H9 (cell line): ENCODE measurements at regions not wholly inside any gene's neighbourhood (a gene's known extent, or its start where the extent isn't known, plus 50 kb on each side); places are given as distances from the start of the nearest gene placed in this dataset.

Source experiments
- DNase-seq: peaks from one replicate; pipeline ENCODE4 v3.0.0-alpha.2; 2017
- H2AFZ ChIP-seq: one replicate; pipeline ENCODE4 v1.6.1; 2013; ENCODE audit warnings: mild to moderate bottlenecking, low read length, control low read depth, moderate library complexity
- H2AK5ac ChIP-seq: 2 replicates; pipeline ENCODE4 v1.6.1; 2013; ENCODE audit warnings: low read length, control low read depth, mixed read lengths; ENCODE audit not compliant: insufficient read length
- H2BK120ac ChIP-seq: one replicate; pipeline ENCODE4 v1.6.1; 2013; ENCODE audit warnings: low read depth, mild to moderate bottlenecking, low read length, control low read depth, inconsistent platforms; ENCODE audit not compliant: poor library complexity, severe bottlenecking
- H2BK12ac ChIP-seq: 2 replicates; pipeline ENCODE4 v1.6.1; 2013; ENCODE audit warnings: low read length, control low read depth, mixed read lengths, low read depth; ENCODE audit not compliant: insufficient read length
- H2BK15ac ChIP-seq: 2 replicates; pipeline ENCODE4 v1.6.1; 2013; ENCODE audit warnings: low read depth, low read length, control low read depth
- H2BK20ac ChIP-seq: one replicate; pipeline ENCODE4 v1.6.1; 2013; ENCODE audit warnings: low read depth, mild to moderate bottlenecking, low read length, control low read depth, inconsistent platforms; ENCODE audit not compliant: poor library complexity, severe bottlenecking
- H2BK5ac ChIP-seq: 2 replicates; pipeline ENCODE4 v1.6.1; 2013; ENCODE audit warnings: low read length, control low read depth, mixed read lengths; ENCODE audit not compliant: insufficient read length
- H3K14ac ChIP-seq: 2 replicates; pipeline ENCODE4 v1.6.1; 2013; ENCODE audit warnings: low read length, control low read depth; ENCODE audit not compliant: insufficient read depth
- H3K18ac ChIP-seq: 2 replicates; pipeline ENCODE4 v1.6.1; 2013; ENCODE audit warnings: low read depth, mild to moderate bottlenecking, mixed read lengths, low read length, control low read depth; ENCODE audit not compliant: insufficient read length
- H3K23ac ChIP-seq: 2 replicates; pipeline ENCODE4 v1.6.1; 2013; ENCODE audit warnings: low read length, control low read depth, mixed read lengths, low read depth; ENCODE audit not compliant: insufficient read length
- H3K23me2 ChIP-seq: 2 replicates; pipeline ENCODE4 v1.6.1; 2013; ENCODE audit warnings: low read depth, mild to moderate bottlenecking, mixed read lengths, low read length, control low read depth; ENCODE audit not compliant: insufficient read length, poor library complexity, severe bottlenecking
- H3K27ac ChIP-seq: 2 replicates; pipeline ENCODE4 v1.5.1; 2013; ENCODE audit warnings: low read length, control low read depth, mixed read lengths, low read depth; ENCODE audit not compliant: insufficient read length
- H3K27me3 ChIP-seq: 2 replicates; pipeline ENCODE4 v1.6.1; 2013; ENCODE audit warnings: low read length, control low read depth, inconsistent platforms; ENCODE audit not compliant: insufficient read depth
- H3K4ac ChIP-seq: 2 replicates; pipeline ENCODE4 v1.6.1; 2013; ENCODE audit warnings: low read depth, mild to moderate bottlenecking, control low read depth, inconsistent platforms, low read length, moderate library complexity
- H3K4me1 ChIP-seq: 2 replicates; pipeline ENCODE4 v1.6.1; 2013; ENCODE audit warnings: low read length, control low read depth, inconsistent platforms; ENCODE audit not compliant: insufficient read depth
- H3K4me2 ChIP-seq: 2 replicates; pipeline ENCODE4 v1.6.1; 2013; ENCODE audit warnings: low read length, control low read depth, mixed read lengths; ENCODE audit not compliant: insufficient read length, insufficient read depth
- H3K56ac ChIP-seq: 2 replicates; pipeline ENCODE4 v1.6.1; 2013; ENCODE audit warnings: low read depth, mild to moderate bottlenecking, mixed read lengths, low read length, control low read depth; ENCODE audit not compliant: insufficient read length
- H3K79me1 ChIP-seq: 2 replicates; pipeline ENCODE4 v1.6.1; 2013; ENCODE audit warnings: low read depth, mild to moderate bottlenecking, moderate library complexity, low read length, control low read depth, inconsistent platforms; ENCODE audit not compliant: insufficient read depth, poor library complexity, severe bottlenecking
- H3K79me2 ChIP-seq: 2 replicates; pipeline ENCODE4 v1.6.1; 2013; ENCODE audit warnings: low read length, control low read depth, inconsistent platforms; ENCODE audit not compliant: insufficient read depth
- H3K9ac ChIP-seq: 2 replicates; pipeline ENCODE4 v1.6.1; 2013; ENCODE audit warnings: low read length, control low read depth, mixed read lengths; ENCODE audit not compliant: insufficient read length; ENCODE audit errors: extremely low read depth
- H3K9me3 ChIP-seq: one replicate; pipeline ENCODE4 v1.6.1; 2013; ENCODE audit warnings: low read depth, low read length, inconsistent platforms; ENCODE audit not compliant: control insufficient read depth
- H3T11ph ChIP-seq: one replicate; pipeline ENCODE4 v1.6.1; 2013; ENCODE audit warnings: mild to moderate bottlenecking, low read length, control low read depth, inconsistent platforms
- H4K20me1 ChIP-seq: one replicate; pipeline ENCODE4 v1.6.1; 2013; ENCODE audit not compliant: control insufficient read depth, insufficient read length, insufficient read depth
- H4K5ac ChIP-seq: 2 replicates; pipeline ENCODE4 v1.6.1; 2013; ENCODE audit warnings: low read depth, mild to moderate bottlenecking, mixed read lengths, low read length, control low read depth; ENCODE audit not compliant: insufficient read length
- H4K8ac ChIP-seq: replicated peaks from 2 replicates; pipeline ENCODE4 v1.6.1; 2013; ENCODE audit warnings: low read length, control low read depth, mixed read lengths, low read depth; ENCODE audit not compliant: insufficient read length
- H4K91ac ChIP-seq: 2 replicates; pipeline ENCODE4 v1.6.1; 2013; ENCODE audit warnings: low read depth, mild to moderate bottlenecking, moderate library complexity, mixed read lengths, low read length, control low read depth; ENCODE audit not compliant: insufficient read length
- H3K27ac Mint-ChIP-seq, 3 experiments: 2 replicates in 2 of 3; 3 replicates in 1 of 3; pipeline ENCODE4 v1.8.0; 2020 to 2021; ENCODE audit warnings: mixed read lengths in 3 of 3, mild to moderate bottlenecking in 1 of 3, moderate library complexity in 1 of 3
- H3K27me3 Mint-ChIP-seq: 2 replicates; pipeline ENCODE4 v1.8.0; 2021; ENCODE audit warnings: low read depth, mild to moderate bottlenecking, moderate library complexity, mixed read lengths
- H3K36me3 Mint-ChIP-seq, 3 experiments: 2 replicates in 2 of 3; 3 replicates in 1 of 3; pipeline ENCODE4 v1.8.0; 2020 to 2021; ENCODE audit warnings: low read depth in 3 of 3, mixed read lengths in 3 of 3; ENCODE audit not compliant: insufficient read depth in 1 of 3
- H3K4me1 Mint-ChIP-seq, 2 experiments: 2 replicates each; pipeline ENCODE4 v1.8.0; 2020; ENCODE audit warnings: mixed read lengths in 2 of 2
- H3K4me3 Mint-ChIP-seq, 2 experiments: 2 replicates in 1 of 2; 3 replicates in 1 of 2; pipeline ENCODE4 v1.8.0; 2020 to 2021; ENCODE audit warnings: mild to moderate bottlenecking in 2 of 2, mixed read lengths in 2 of 2, moderate library complexity in 1 of 2
- H3K9me3 Mint-ChIP-seq, 2 experiments: 2 replicates in 1 of 2; 3 replicates in 1 of 2; pipeline ENCODE4 v1.8.0; 2020; ENCODE audit warnings: mild to moderate bottlenecking in 2 of 2, mixed read lengths in 2 of 2, moderate library complexity in 1 of 2
- CTCF ChIP-seq: fragments of 200-600 bp; sonication (generic); conservative IDR thresholded peaks from 3 replicates; pipeline ENCODE4 v1.8.0; 2021; ENCODE audit warnings: antibody characterized with exemption, mild to moderate bottlenecking
- WGBS: extraction: QIAGEN DNeasy Blood & Tissue Kit; methylation state at CpG from one replicate; pipeline ENCODE4 v1.1.7; 2013; ENCODE audit warnings: missing lambda C conversion rate, low lambda C conversion rate, mixed read lengths; ENCODE audit not compliant: insufficient read length; ENCODE audit errors: extremely low coverage; 5-methylcytosine and 5-hydroxymethylcytosine counted together

GRCh38 chr15:25981114-25981513 lies 118.0 kb upstream of the ATP10A start:
- no peak for DNase-seq
- Histone ChIP-seq H3K18ac (no peak overlapping the region), H4K91ac (no peak overlapping the region), H3K79me1 (no peaks in the 10 kb centered on the region), H3K23me2 (no peaks in the 10 kb centered on the region), H3T11ph (no peak overlapping the region), H3K4me1 (no peaks in the 10 kb centered on the region), H3K27ac (no peak overlapping the region), H2BK15ac (no peak overlapping the region), H3K9me3 (no peaks in the 10 kb centered on the region), H3K27me3 (no peaks in the 10 kb centered on the region), H2BK120ac (no peak overlapping the region), H2BK12ac (no peak overlapping the region), H3K4me2 (no peak overlapping the region), H3K79me2 (no peaks in the 10 kb centered on the region), H3K9ac (no peak overlapping the region), H4K8ac (no peak overlapping the region), H3K4ac (no peak overlapping the region), H4K5ac (no peak overlapping the region), H3K23ac (no peak overlapping the region), H2BK5ac (no peak overlapping the region), H2BK20ac (no peak overlapping the region), H2AK5ac (no peak overlapping the region), H3K56ac (no peak overlapping the region), H3K14ac (no peak overlapping the region), H2AFZ (no peak overlapping the region), H4K20me1 (no peaks in the 10 kb centered on the region)
- Mint-ChIP-seq H3K27me3 (no peaks in the 10 kb centered on the region), H3K9me3 (peaks cover 2 to 7% of the 10 kb centered on the region in 2 experiments; a peak in 2 of 5 replicates), H3K4me3 (no peak overlapping the region), H3K4me1 (peaks cover 43 to 51% of the 10 kb centered on the region in 2 experiments), H3K36me3 (peaks cover 0 to 9% (median 0%) of the 10 kb centered on the region in 3 experiments; a peak in 1 of 7 replicates), H3K27ac (no peak overlapping the region)
- TF ChIP-seq CTCF: no peak
- WGBS: no CpG with 5 or more reads among the region's 3 CpGs
